Lower lobe of right lung (tissue), 2 donors: ENCODE measurements at regions not wholly inside any gene's neighbourhood (a gene's known extent, or its start where the extent isn't known, plus 50 kb on each side); places are given as distances from the start of the nearest gene placed in this dataset.

Experiments used
- ATAC-seq, 2 donors: fragments of 200-7000 bp; cut with Tn5 transposase; one replicate each; pipeline ENCODE4 v1.9.1; 2020 to 2022; ENCODE audit warnings: mild to moderate bottlenecking in 2 of 2, moderate library complexity in 2 of 2
- DNase-seq: peaks from one replicate; pipeline ENCODE4 v3.0.0-alpha.2; 2020
- H3K27ac ChIP-seq: fragments of 200-600 bp; one replicate; pipeline ENCODE4 v1.8.0; 2022
- H3K27me3 ChIP-seq: fragments of 200-600 bp; one replicate; pipeline ENCODE4 v1.8.0; 2022; ENCODE audit warnings: low read depth
- H3K36me3 ChIP-seq: fragments of 200-600 bp; one replicate; pipeline ENCODE4 v1.8.0; 2022; ENCODE audit warnings: mild to moderate bottlenecking
- H3K4me1 ChIP-seq: fragments of 200-600 bp; one replicate; pipeline ENCODE4 v1.8.0; 2022
- H3K4me3 ChIP-seq: fragments of 200-600 bp; one replicate; pipeline ENCODE4 v1.8.0; 2022; ENCODE audit warnings: mild to moderate bottlenecking
- H3K9me3 ChIP-seq: fragments of 200-600 bp; one replicate; pipeline ENCODE4 v1.8.0; 2022
- CTCF ChIP-seq: fragments of 200-600 bp; IDR thresholded peaks from one replicate; pipeline ENCODE4 v1.8.0; 2022; ENCODE audit warnings: antibody characterized with exemption, mild to moderate bottlenecking
- intact Hi-C: fragments of 100-400 bp; cut with DNase I; formaldehyde crosslinking; loops from one replicate; pipeline ENCODE4 v1.11.0; 2022
- donor health status: DM: no; HTN: yes; CAD: no; lungs with severe emphysema.

- no peak for TF ChIP-seq CTCF
- DNase-seq (no peak), ATAC-seq (no peak)
- Histone ChIP-seq H3K27ac (no peak overlapping the region), H3K36me3 (no peaks in the 10 kb centered on the region), H3K4me3 (no peak overlapping the region), H3K4me1 (no peaks in the 10 kb centered on the region), H3K9me3 (no peaks in the 10 kb centered on the region), H3K27me3 (no peaks in the 10 kb centered on the region)
- intact Hi-C loops = no loop called here
These were observed 95.8 kb upstream of the STXBP5 start for GRCh38 chr6:147108259-147108910.

GRCh38 chr6:147109707-147110106 is 94.5 kb upstream of the STXBP5 start:
- intact Hi-C loops = no loop called here
- no peak for TF ChIP-seq CTCF
- no peak for ATAC-seq
- H3K4me3 ChIP-seq = no peak overlapping the region
- DNase-seq = no peak
- H3K27ac ChIP-seq = no peak overlapping the region
- no peaks in the 10 kb centered on the region for H3K27me3 ChIP-seq
- H3K9me3 ChIP-seq = no peaks in the 10 kb centered on the region
- no peaks in the 10 kb centered on the region for H3K4me1 ChIP-seq
- H3K36me3 ChIP-seq = no peaks in the 10 kb centered on the region

- no peak for ATAC-seq
- no peak for DNase-seq
These were observed 88.2 kb upstream of the STXBP5 start for GRCh38 chr6:147116056-147116455.

GRCh38 chr6:147117011-147117410 is 87.2 kb upstream of the STXBP5 start:
- Histone ChIP-seq H3K4me3 (no peak overlapping the region), H3K27me3 (no peaks in the 10 kb centered on the region), H3K27ac (no peak overlapping the region), H3K36me3 (no peaks in the 10 kb centered on the region), H3K4me1 (no peaks in the 10 kb centered on the region), H3K9me3 (no peaks in the 10 kb centered on the region)
- DNase-seq = no peak
- intact Hi-C loops = no loop called here
- no peak for TF ChIP-seq CTCF
- no peak for ATAC-seq

More at GRCh38 chr6:147116056-147116455, 88.2 kb upstream of the STXBP5 start:
- intact Hi-C loops = no loop called here
- H3K36me3 ChIP-seq = no peaks in the 10 kb centered on the region
- no peaks in the 10 kb centered on the region for H3K4me1 ChIP-seq
- no peak overlapping the region for H3K4me3 ChIP-seq
- no peaks in the 10 kb centered on the region for H3K27me3 ChIP-seq
- H3K9me3 ChIP-seq = no peaks in the 10 kb centered on the region
- H3K27ac ChIP-seq = no peak overlapping the region
- no peak for TF ChIP-seq CTCF

GRCh38 chr6:147117580-147117979 is 86.6 kb upstream of the STXBP5 start:
- H3K27ac ChIP-seq = no peak overlapping the region
- no peak for ATAC-seq

More at GRCh38 chr6:147117580-147117979, 86.6 kb upstream of the STXBP5 start:
- H3K27me3 ChIP-seq = no peaks in the 10 kb centered on the region
- H3K4me3 ChIP-seq = no peak overlapping the region
- no peaks in the 10 kb centered on the region for H3K9me3 ChIP-seq
- no peaks in the 10 kb centered on the region for H3K4me1 ChIP-seq
- no peak for TF ChIP-seq CTCF
- intact Hi-C loops = no loop called here
- DNase-seq = no peak
- no peaks in the 10 kb centered on the region for H3K36me3 ChIP-seq
